GM23338 (cell line): ENCODE measurements at regions not wholly inside any gene's neighbourhood (a gene's known extent, or its start where the extent isn't known, plus 50 kb on each side); places are given as distances from the start of the nearest gene placed in this dataset.

Source experiments
- ATAC-seq: fragments of 200-7000 bp; cut with Tn5 transposase; 3 replicates; pipeline ENCODE4 v1.9.1; 2020
- DNase-seq: peaks from one replicate; pipeline ENCODE4 v3.0.0-alpha.2; 2015; ENCODE audit warnings: low spot score
- H2AFZ ChIP-seq: fragments of 200-600 bp; sonication (generic); 2 replicates; pipeline ENCODE4 v1.8.0; 2016; ENCODE audit warnings: antibody characterized with exemption, mild to moderate bottlenecking, moderate library complexity
- H3F3A ChIP-seq: fragments of 200-600 bp; sonication (generic); replicated peaks from 2 replicates; pipeline ENCODE4 v1.8.0; 2017; ENCODE audit warnings: antibody characterized with exemption, mixed run types, low read depth
- H3K27ac ChIP-seq: fragments of 200-600 bp; sonication (generic); 2 replicates; pipeline ENCODE4 v1.6.1; 2016; ENCODE audit warnings: low read depth
- H3K27me3 ChIP-seq: fragments of 200-600 bp; sonication (generic); 2 replicates; pipeline ENCODE4 v1.8.0; 2016; ENCODE audit warnings: mild to moderate bottlenecking, mixed run types, moderate library complexity; ENCODE audit not compliant: insufficient read depth
- H3K36me3 ChIP-seq: fragments of 200-600 bp; sonication (generic); 2 replicates; pipeline ENCODE4 v1.8.0; 2016; ENCODE audit warnings: mild to moderate bottlenecking; ENCODE audit not compliant: insufficient read depth
- H3K4me1 ChIP-seq: fragments of 200-600 bp; sonication (generic); 2 replicates; pipeline ENCODE4 v1.8.0; 2016; ENCODE audit warnings: mild to moderate bottlenecking, moderate library complexity; ENCODE audit not compliant: insufficient read depth
- H3K4me2 ChIP-seq: fragments of 200-600 bp; sonication (generic); 2 replicates; pipeline ENCODE4 v1.7.1; 2017; ENCODE audit warnings: mixed run types
- H3K4me3 ChIP-seq: fragments of 200-600 bp; sonication (generic); 2 replicates; pipeline ENCODE4 v1.6.1; 2016; ENCODE audit warnings: mixed run types
- H3K79me2 ChIP-seq: fragments of 200-600 bp; sonication (generic); replicated peaks from 2 replicates; pipeline ENCODE4 v1.8.0; 2017; ENCODE audit warnings: mild to moderate bottlenecking; ENCODE audit not compliant: insufficient read depth
- H3K9me2 ChIP-seq: fragments of 200-600 bp; sonication (generic); 2 replicates; pipeline ENCODE4 v1.8.0; 2017; ENCODE audit not compliant: insufficient read depth
- H4K20me1 ChIP-seq: fragments of 200-600 bp; sonication (generic); replicated peaks from 2 replicates; pipeline ENCODE4 v1.8.0; 2017; ENCODE audit warnings: mild to moderate bottlenecking; ENCODE audit not compliant: insufficient read depth
- H3K27ac Mint-ChIP-seq: 2 replicates; pipeline ENCODE4 v1.8.0; 2020; ENCODE audit warnings: inconsistent platforms, mild to moderate bottlenecking, moderate library complexity, mixed read lengths
- H3K27me3 Mint-ChIP-seq: 3 replicates; pipeline ENCODE4 v1.8.0; 2022; ENCODE audit warnings: low read depth, mild to moderate bottlenecking, moderate library complexity, mixed read lengths, inconsistent platforms; ENCODE audit not compliant: insufficient read depth, poor library complexity
- H3K36me3 Mint-ChIP-seq: 3 replicates; pipeline ENCODE4 v1.8.0; 2021; ENCODE audit warnings: low read depth, mild to moderate bottlenecking, inconsistent platforms, moderate library complexity, mixed read lengths
- H3K4me1 Mint-ChIP-seq: 3 replicates; pipeline ENCODE4 v1.8.0; 2020; ENCODE audit warnings: mild to moderate bottlenecking, inconsistent platforms, mixed read lengths
- H3K4me3 Mint-ChIP-seq: 3 replicates; pipeline ENCODE4 v1.8.0; 2021; ENCODE audit warnings: moderate library complexity, mild to moderate bottlenecking, inconsistent platforms, mixed read lengths
- H3K9me3 Mint-ChIP-seq: 3 replicates; pipeline ENCODE4 v1.8.0; 2020; ENCODE audit warnings: moderate library complexity, mild to moderate bottlenecking, inconsistent platforms, mixed read lengths
- CREB1 ChIP-seq: fragments of 250-450 bp; sonication (Bioruptor Pico); IDR thresholded peaks from 2 replicates; pipeline ENCODE4 v1.5.0; 2020; ENCODE audit warnings: low read depth, mild to moderate bottlenecking, moderate library complexity
- EZH2 ChIP-seq: fragments of 200-600 bp; sonication (generic); IDR thresholded peaks from one replicate; pipeline ENCODE4 v1.8.0; 2017; ENCODE audit warnings: antibody characterized with exemption, mild to moderate bottlenecking, low read depth; ENCODE audit not compliant: unreplicated experiment
- REST ChIP-seq: IDR thresholded peaks from one replicate; pipeline ENCODE4 v1.6.1; 2018; ENCODE audit warnings: antibody characterized with exemption; ENCODE audit not compliant: unreplicated experiment
- STAT1 ChIP-seq: IDR thresholded peaks from one replicate; pipeline ENCODE4 v1.6.1; 2016; ENCODE audit warnings: antibody characterized with exemption; ENCODE audit not compliant: unreplicated experiment
- ZNF114 ChIP-seq: fragments of 250-450 bp; sonication (Bioruptor Pico); IDR thresholded peaks from 2 replicates; pipeline ENCODE4 v1.5.0; 2020; ENCODE audit warnings: mild to moderate bottlenecking, moderate library complexity
- ZNF331 ChIP-seq: fragments of 250-450 bp; sonication (Bioruptor Pico); IDR thresholded peaks from 2 replicates; pipeline ENCODE4 v1.5.0; 2020; ENCODE audit warnings: low read depth, mild to moderate bottlenecking, moderate library complexity
- ZNF462 ChIP-seq: fragments of 250-450 bp; sonication (Bioruptor Pico); IDR thresholded peaks from 2 replicates; pipeline ENCODE4 v1.5.0; 2020; ENCODE audit warnings: mild to moderate bottlenecking, moderate library complexity

- Histone ChIP-seq H3F3A (no peaks in the 10 kb centered on the region), H3K4me1 (peaks cover 5% of the 10 kb centered on the region), H4K20me1 (no peaks in the 10 kb centered on the region), H3K4me2 (no peak overlapping the region), H3K79me2 (no peaks in the 10 kb centered on the region), H2AFZ (no peak overlapping the region), H3K9me2 (peaks cover 13% of the 10 kb centered on the region), H3K4me3 (no peak overlapping the region), H3K36me3 (no peaks in the 10 kb centered on the region), H3K27ac (no peak overlapping the region), H3K27me3 (no peaks in the 10 kb centered on the region)
- Mint-ChIP-seq H3K36me3 (no peaks in the 10 kb centered on the region), H3K9me3 (no peaks in the 10 kb centered on the region; the same call in 2 of the 3 replicates), H3K27me3 (peaks cover 15% of the 10 kb centered on the region), H3K4me3 (no peak overlapping the region), H3K4me1 (peaks cover 29% of the 10 kb centered on the region), H3K27ac (no peak overlapping the region)
- peak; percentile 47 for DNase-seq
- TF ChIP-seq EZH2 (no peak), REST (peak; percentile 56)
- peak; percentile 85 for ATAC-seq
These were observed 193.5 kb upstream of the GPR26 start for GRCh38 chr10:123472606-123473005.

- H3K9me3 Mint-ChIP-seq, result no peaks in the 10 kb centered on the region; the same call in 2 of the 3 replicates
- H3K4me1 Mint-ChIP-seq, result peaks cover 45% of the 10 kb centered on the region
- H3K4me3 Mint-ChIP-seq, result no peak overlapping the region
- TF ChIP-seq REST, result no peak
- TF ChIP-seq STAT1, result no peak
- no peak for TF ChIP-seq ZNF331 (CRISPR knock-in tag)
- no peak for TF ChIP-seq CREB1 (CRISPR knock-in tag)
- no peak for TF ChIP-seq ZNF114 (CRISPR knock-in tag)
- no peak for TF ChIP-seq ZNF462
- TF ChIP-seq EZH2, result no peak
These were observed 191.5 kb upstream of the GPR26 start for GRCh38 chr10:123474700-123475099.

More at GRCh38 chr10:123474700-123475099, 191.5 kb upstream of the GPR26 start:
- H4K20me1 ChIP-seq, result no peaks in the 10 kb centered on the region
- no peaks in the 10 kb centered on the region for H3F3A ChIP-seq
- DNase-seq (no peak), ATAC-seq (no peak)
- no peaks in the 10 kb centered on the region for H3K36me3 Mint-ChIP-seq
- no peak overlapping the region for H2AFZ ChIP-seq
- H3K36me3 ChIP-seq, result no peaks in the 10 kb centered on the region
- no peak overlapping the region for H3K27ac ChIP-seq
- H3K4me3 ChIP-seq, result no peak overlapping the region
- no peaks in the 10 kb centered on the region for H3K27me3 ChIP-seq
- H3K4me1 ChIP-seq, result peaks cover 19% of the 10 kb centered on the region
- peaks cover 7% of the 10 kb centered on the region for H3K9me2 ChIP-seq
- H3K27ac Mint-ChIP-seq, result no peak overlapping the region
- no peak overlapping the region for H3K4me2 ChIP-seq
- peaks cover 17% of the 10 kb centered on the region for H3K27me3 Mint-ChIP-seq
- no peaks in the 10 kb centered on the region for H3K79me2 ChIP-seq
